B cell (primary cell): ENCODE measurements at regions not wholly inside any gene's neighbourhood (a gene's known extent, or its start where the extent isn't known, plus 50 kb on each side); places are given as distances from the start of the nearest gene placed in this dataset.

Experiments
- ATAC-seq: fragments of 200-7000 bp; cut with Tn5 transposase; one replicate; pipeline ENCODE4 v1.10.0; 2021; ENCODE audit warnings: low read depth, mild to moderate bottlenecking, moderate number of reproducible peaks, moderate library complexity
- CTCF ChIA-PET: fragments of 350-600 bp; sonication (Branson Sonifier 250); formaldehyde crosslinking; loops from one replicate; lab custom pipeline; 2021; ENCODE audit warnings: antibody characterized with exemption, inconsistent platforms; lab: Charles Lee
- POLR2A ChIA-PET: fragments of 350-600 bp; sonication (Branson Sonifier 250); formaldehyde crosslinking; loops from one replicate; lab custom pipeline; 2021; ENCODE audit warnings: antibody characterized with exemption; lab: Charles Lee
- DNase-seq: peaks from one replicate; pipeline ENCODE4 v3.0.0; 2013
- H2AFZ ChIP-seq: 2 replicates; pipeline ENCODE4 v1.6.1; 2012; ENCODE audit warnings: mild to moderate bottlenecking, low read depth, low read length; ENCODE audit not compliant: insufficient read depth, poor library complexity, severe bottlenecking
- H3K27ac ChIP-seq, 2 donors: 1 replicate in 1 of 2; 2 replicates in 1 of 2; pipeline ENCODE4 v1.5.1; 2012 to 2013; ENCODE audit warnings: low read length in 2 of 2, mild to moderate bottlenecking in 2 of 2, moderate library complexity in 1 of 2
- H3K27me3 ChIP-seq, 4 experiments: fragments of 200-600 bp in 1 of 4; sonication (generic) in 1 of 4; replicated peaks in 1 of 4; 1 replicate in 2 of 4; 2 replicates in 2 of 4; pipeline versions ENCODE4 v1.6.1 to v1.7.0; 2013 to 2016; ENCODE audit warnings: low read length in 3 of 4, mild to moderate bottlenecking in 2 of 4, mixed read lengths in 1 of 4, moderate library complexity in 1 of 4; ENCODE audit not compliant: insufficient read depth in 4 of 4, control insufficient read depth in 3 of 4; ENCODE audit errors: control extremely low read depth in 1 of 4
- H3K36me3 ChIP-seq, 2 experiments: replicated peaks in 1 of 2; 1 replicate in 1 of 2; 2 replicates in 1 of 2; pipeline versions ENCODE4 v1.6.1 to v1.7.1; 2013; ENCODE audit warnings: low read length in 1 of 2; ENCODE audit not compliant: insufficient read depth in 2 of 2, control insufficient read depth in 1 of 2; ENCODE audit errors: control extremely low read depth in 1 of 2, extremely low read depth in 1 of 2
- H3K4me1 ChIP-seq, 2 donors: fragments of 200-600 bp in 1 of 2; sonication (generic) in 1 of 2; 1 replicate in 1 of 2; 2 replicates in 1 of 2; pipeline versions ENCODE4 v1.5.1 to v1.6.1; 2013 to 2017; ENCODE audit warnings: low read length in 2 of 2; ENCODE audit not compliant: control insufficient read depth in 2 of 2, insufficient read depth in 2 of 2
- H3K4me2 ChIP-seq: replicated peaks from 2 replicates; pipeline ENCODE3; 2012; ENCODE audit warnings: mild to moderate bottlenecking, low read depth, low read length; ENCODE audit not compliant: poor library complexity, severe bottlenecking
- H3K4me3 ChIP-seq, 5 experiments: fragments of 200-600 bp in 1 of 5; sonication (generic) in 1 of 5; 1 replicate in 3 of 5; 2 replicates in 2 of 5; pipeline versions ENCODE4 v1.5.1 to v1.7.0; 2011 to 2016; ENCODE audit warnings: low read length in 4 of 5, mild to moderate bottlenecking in 4 of 5, low read depth in 2 of 5, control low read depth in 1 of 5, moderate library complexity in 1 of 5; ENCODE audit not compliant: insufficient read depth in 1 of 5; ENCODE audit errors: control extremely low read depth in 1 of 5, extremely low read depth in 1 of 5
- H3K79me2 ChIP-seq: fragments of 200-600 bp; sonication (generic); one replicate; pipeline ENCODE4 v1.6.0; 2016; ENCODE audit warnings: low read length; ENCODE audit not compliant: control insufficient read depth, insufficient read depth
- H3K9ac ChIP-seq: fragments of 200-600 bp; sonication (generic); 2 replicates; pipeline ENCODE4 v1.6.1; 2017; ENCODE audit warnings: mild to moderate bottlenecking, low read length, moderate library complexity
- H3K9me3 ChIP-seq, 3 donors: one replicate each; pipeline versions ENCODE4 v1.6.1 to v1.7.1; 2013; ENCODE audit warnings: low read length in 2 of 3; ENCODE audit not compliant: control insufficient read depth in 2 of 3, insufficient read depth in 1 of 3; ENCODE audit errors: control extremely low read depth in 1 of 3
- H4K20me1 ChIP-seq: 2 replicates; pipeline ENCODE4 v1.6.0; 2012; ENCODE audit warnings: mild to moderate bottlenecking, low read length; ENCODE audit not compliant: insufficient read depth, control insufficient read depth, poor library complexity, severe bottlenecking
- H3K27ac Mint-ChIP-seq: one replicate; pipeline ENCODE4 v1.8.0; 2021; ENCODE audit warnings: mixed read lengths
- H3K27me3 Mint-ChIP-seq: one replicate; pipeline ENCODE4 v1.8.0; 2021; ENCODE audit warnings: mixed read lengths
- H3K4me1 Mint-ChIP-seq: one replicate; pipeline ENCODE4 v1.8.0; 2021; ENCODE audit warnings: mixed read lengths
- H3K4me3 Mint-ChIP-seq: one replicate; pipeline ENCODE4 v1.8.0; 2021; ENCODE audit warnings: mixed read lengths
- H3K9me3 Mint-ChIP-seq: one replicate; pipeline ENCODE4 v1.8.0; 2022; ENCODE audit warnings: mixed read lengths; ENCODE audit not compliant: insufficient read depth
- EZH2 ChIP-seq: IDR thresholded peaks from 2 replicates; pipeline ENCODE4 v1.6.1; 2012; ENCODE audit warnings: borderline replicate concordance, low read depth, mild to moderate bottlenecking, moderate library complexity, low read length; ENCODE audit not compliant: insufficient read depth, poor library complexity, severe bottlenecking
- WGBS: methylation state at CpG from one replicate; pipeline ENCODE4 v1.1.5; 2013; ENCODE audit warnings: missing lambda C conversion rate; ENCODE audit not compliant: insufficient coverage; 5-methylcytosine and 5-hydroxymethylcytosine counted together
- intact Hi-C: fragments of 100-400 bp; cut with micrococcal nuclease; formaldehyde crosslinking; loops from one replicate; pipeline ENCODE4 v1.10.0; 2022
- TF ChIP-seq, protein P1 (sequence below): fragments of 200-600 bp; IDR thresholded peaks from one replicate; pipeline ENCODE4 v1.8.0; 2022; ENCODE audit warnings: antibody characterized with exemption, mild to moderate bottlenecking

DNA sequence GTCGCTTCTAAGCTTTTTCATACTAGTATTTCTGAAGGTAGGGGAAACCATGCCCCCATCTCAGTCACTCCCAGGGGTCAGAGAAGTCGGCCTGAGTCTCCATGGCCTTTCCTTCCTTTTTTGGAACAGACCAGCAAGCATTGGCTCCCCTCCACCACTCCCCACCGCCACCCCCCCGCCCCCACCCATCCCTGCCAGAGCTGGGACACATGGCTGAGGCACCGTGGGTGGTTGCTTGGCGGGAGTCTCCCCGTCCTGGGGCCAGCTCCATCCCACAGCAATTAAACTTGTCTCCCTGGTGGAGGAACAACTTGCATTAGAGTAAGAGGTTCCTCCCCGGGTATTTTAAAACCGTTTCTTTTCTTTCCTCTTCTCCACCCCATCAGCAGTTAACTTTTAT, 100.8 kb upstream of the TFPI start:
- no peaks in the 10 kb centered on the region for H3K27me3 Mint-ChIP-seq
- no peaks in the 10 kb centered on the region for H3K9me3 Mint-ChIP-seq
- ATAC-seq: no peak

DNA sequence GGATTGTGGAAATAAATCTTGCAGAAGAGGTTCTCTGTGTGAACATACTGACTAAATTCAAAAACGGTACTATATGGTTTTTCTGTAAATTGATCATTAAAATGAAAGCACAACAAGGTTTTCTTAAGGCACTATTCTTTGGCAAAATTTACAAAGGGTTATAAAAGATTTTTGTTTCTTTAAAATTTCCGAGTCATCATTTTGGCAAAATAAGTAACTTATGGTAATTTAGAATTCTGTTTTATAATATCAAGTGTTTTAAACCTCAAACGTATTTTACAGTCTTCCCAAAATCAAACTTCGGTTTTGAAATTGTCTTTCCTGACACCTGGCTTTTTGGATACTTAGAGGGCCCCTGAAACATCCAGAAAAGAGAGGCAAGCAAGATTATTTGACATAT, 101.9 kb upstream of the TFPI start:
- ATAC-seq (no peak), DNase-seq (no peak)
- no peak overlapping the region for H3K27ac ChIP-seq
- H3K36me3 ChIP-seq: no peaks in the 10 kb centered on the region
- H3K4me2 ChIP-seq: no peak overlapping the region
- H4K20me1 ChIP-seq: no peaks in the 10 kb centered on the region
- WGBS: no CpG with 5 or more reads among the region's 4 CpGs
- H3K9me3 ChIP-seq: no peaks in the 10 kb centered on the region
- no peak overlapping the region for H3K4me3 ChIP-seq
- no peaks in the 10 kb centered on the region for H3K27me3 ChIP-seq
- Mint-ChIP-seq H3K27ac (no peak overlapping the region), H3K9me3 (no peaks in the 10 kb centered on the region), H3K4me3 (no peak overlapping the region), H3K27me3 (no peaks in the 10 kb centered on the region), H3K4me1 (no peaks in the 10 kb centered on the region)
- H3K4me1 ChIP-seq: no peaks in the 10 kb centered on the region
- no peak overlapping the region for H3K9ac ChIP-seq
- H2AFZ ChIP-seq: no peak overlapping the region
- TF ChIP-seq, protein P1, sequence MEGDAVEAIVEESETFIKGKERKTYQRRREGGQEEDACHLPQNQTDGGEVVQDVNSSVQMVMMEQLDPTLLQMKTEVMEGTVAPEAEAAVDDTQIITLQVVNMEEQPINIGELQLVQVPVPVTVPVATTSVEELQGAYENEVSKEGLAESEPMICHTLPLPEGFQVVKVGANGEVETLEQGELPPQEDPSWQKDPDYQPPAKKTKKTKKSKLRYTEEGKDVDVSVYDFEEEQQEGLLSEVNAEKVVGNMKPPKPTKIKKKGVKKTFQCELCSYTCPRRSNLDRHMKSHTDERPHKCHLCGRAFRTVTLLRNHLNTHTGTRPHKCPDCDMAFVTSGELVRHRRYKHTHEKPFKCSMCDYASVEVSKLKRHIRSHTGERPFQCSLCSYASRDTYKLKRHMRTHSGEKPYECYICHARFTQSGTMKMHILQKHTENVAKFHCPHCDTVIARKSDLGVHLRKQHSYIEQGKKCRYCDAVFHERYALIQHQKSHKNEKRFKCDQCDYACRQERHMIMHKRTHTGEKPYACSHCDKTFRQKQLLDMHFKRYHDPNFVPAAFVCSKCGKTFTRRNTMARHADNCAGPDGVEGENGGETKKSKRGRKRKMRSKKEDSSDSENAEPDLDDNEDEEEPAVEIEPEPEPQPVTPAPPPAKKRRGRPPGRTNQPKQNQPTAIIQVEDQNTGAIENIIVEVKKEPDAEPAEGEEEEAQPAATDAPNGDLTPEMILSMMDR: no peak
- no peak for TF ChIP-seq EZH2
- intact Hi-C loops: no loop called here
- ChIA-PET CTCF (no interaction called here), POLR2A (no interaction called here)
- H3K79me2 ChIP-seq: no peaks in the 10 kb centered on the region

More for the DNA sequence above, 100.8 kb upstream of the TFPI start:
- no peaks in the 10 kb centered on the region for H3K36me3 ChIP-seq
- TF ChIP-seq EZH2: no peak
- TF ChIP-seq, protein P1: no peak
- H3K9me3 ChIP-seq: no peaks in the 10 kb centered on the region
- no CpG with 5 or more reads among the region's 9 CpGs for WGBS
- no peak overlapping the region for H3K27ac ChIP-seq
- no peak for DNase-seq
- H3K9ac ChIP-seq: no peak overlapping the region
- no peaks in the 10 kb centered on the region for H3K4me1 Mint-ChIP-seq
- ChIA-PET POLR2A (no interaction called here), CTCF (no interaction called here)
- intact Hi-C loops: no loop called here
- no peak overlapping the region for H3K4me3 Mint-ChIP-seq
- no peak overlapping the region for H3K4me3 ChIP-seq
- H3K4me1 ChIP-seq: no peaks in the 10 kb centered on the region
- no peaks in the 10 kb centered on the region for H3K79me2 ChIP-seq
- no peak overlapping the region for H3K4me2 ChIP-seq
- no peaks in the 10 kb centered on the region for H4K20me1 ChIP-seq
- H3K27me3 ChIP-seq: no peaks in the 10 kb centered on the region
- no peak overlapping the region for H3K27ac Mint-ChIP-seq
- H2AFZ ChIP-seq: no peak overlapping the region
